IMR-90 (cell line): ENCODE measurements at regions not wholly inside any gene's neighbourhood (a gene's known extent, or its start where the extent isn't known, plus 50 kb on each side); places are given as distances from the start of the nearest gene placed in this dataset.

Experiments used
- ATAC-seq: fragments of 200-7000 bp; cut with Tn5 transposase; 2 replicates; pipeline ENCODE4 v1.9.1; 2020; ENCODE audit warnings: low read depth, mild to moderate bottlenecking, moderate library complexity
- BruUV-seq: library from RNA; stranded (reverse); fragments of 400-500 nt; replicated peaks from 2 replicates; lab custom pipeline; 2021; lab: Mats Ljungman, UMichigan
- CTCF ChIA-PET: fragments of 300-600 bp; formaldehyde crosslinking; extraction: SDS; loops from one replicate; lab custom pipeline; 2021; ENCODE audit warnings: antibody characterized with exemption; lab: Yijun Ruan, JAX
- POLR2A ChIA-PET: fragments of 300-600 bp; sonication (Branson Sonifier 250); formaldehyde crosslinking; loops from one replicate; lab custom pipeline; 2022; ENCODE audit warnings: antibody characterized with exemption; ENCODE audit not compliant: unreplicated experiment; lab: Charles Lee
- DNase-seq: peaks from one replicate; pipeline ENCODE4 v3.0.0; 2013
- H2AFZ ChIP-seq: replicated peaks from 2 replicates; pipeline ENCODE3; 2013; ENCODE audit warnings: low read length, mild to moderate bottlenecking; ENCODE audit not compliant: poor library complexity
- H2AK5ac ChIP-seq: 2 replicates; pipeline ENCODE4 v1.6.1; 2013; ENCODE audit warnings: low read depth, low read length, inconsistent platforms
- H2AK9ac ChIP-seq: replicated peaks from 2 replicates; pipeline ENCODE3; 2013; ENCODE audit warnings: mild to moderate bottlenecking, low read depth, low read length, moderate library complexity; ENCODE audit not compliant: poor library complexity
- H2BK120ac ChIP-seq: 2 replicates; pipeline ENCODE4 v1.6.1; 2013; ENCODE audit warnings: low read depth, low read length, inconsistent platforms
- H2BK15ac ChIP-seq: 3 replicates; pipeline ENCODE4 v1.6.1; 2013; ENCODE audit warnings: low read depth, low read length, inconsistent platforms
- H2BK20ac ChIP-seq: 2 replicates; pipeline ENCODE4 v1.6.1; 2013; ENCODE audit warnings: low read depth, mild to moderate bottlenecking, inconsistent platforms, low read length, moderate library complexity
- H2BK5ac ChIP-seq: 2 replicates; pipeline ENCODE4 v1.6.1; 2013; ENCODE audit warnings: mild to moderate bottlenecking, low read depth, low read length, inconsistent platforms; ENCODE audit not compliant: poor library complexity, severe bottlenecking
- H3K14ac ChIP-seq: replicated peaks from 2 replicates; pipeline ENCODE4 v1.6.1; 2013; ENCODE audit warnings: low read depth, low read length, inconsistent platforms
- H3K18ac ChIP-seq: 2 replicates; pipeline ENCODE4 v1.6.1; 2013; ENCODE audit warnings: low read depth, low read length, control low read depth
- H3K23ac ChIP-seq: 2 replicates; pipeline ENCODE4 v1.6.1; 2013; ENCODE audit warnings: low read depth, low read length, inconsistent platforms
- H3K27ac ChIP-seq: 2 replicates; pipeline ENCODE4 v1.5.1; 2013; ENCODE audit warnings: mild to moderate bottlenecking, control low read depth, low read length; ENCODE audit not compliant: insufficient read depth
- H3K27me3 ChIP-seq: 2 replicates; pipeline ENCODE4 v1.6.1; 2013; ENCODE audit warnings: low read length; ENCODE audit not compliant: control insufficient read depth, insufficient read depth
- H3K36me3 ChIP-seq: 2 replicates; pipeline ENCODE4 v1.6.1; 2013; ENCODE audit warnings: low read length, mixed read lengths; ENCODE audit not compliant: control insufficient read depth, insufficient read depth
- H3K4ac ChIP-seq: 2 replicates; pipeline ENCODE4 v1.6.1; 2013; ENCODE audit warnings: low read depth, low read length, inconsistent platforms
- H3K4me1 ChIP-seq: 2 replicates; pipeline ENCODE4 v1.6.1; 2013; ENCODE audit warnings: low read length, mixed read lengths; ENCODE audit not compliant: control insufficient read depth, insufficient read depth
- H3K4me2 ChIP-seq: 2 replicates; pipeline ENCODE4 v1.6.1; 2013; ENCODE audit warnings: low read depth, mild to moderate bottlenecking, control low read depth, low read length, moderate library complexity
- H3K4me3 ChIP-seq: 2 replicates; pipeline ENCODE4 v1.5.1; 2013; ENCODE audit warnings: low read depth, mild to moderate bottlenecking, control low read depth, low read length, moderate library complexity; ENCODE audit not compliant: insufficient read depth
- H3K56ac ChIP-seq: 2 replicates; pipeline ENCODE4 v1.6.1; 2013; ENCODE audit warnings: low read length, inconsistent platforms; ENCODE audit not compliant: insufficient read depth; ENCODE audit errors: extremely low read depth
- H3K79me1 ChIP-seq, 2 experiments: 2 replicates each; pipeline ENCODE4 v1.6.1; 2013; ENCODE audit warnings: low read length in 2 of 2, inconsistent platforms in 1 of 2, low read depth in 1 of 2
- H3K9ac ChIP-seq: 2 replicates; pipeline ENCODE4 v1.6.1; 2013; ENCODE audit warnings: low read depth, low read length, control low read depth
- H3K9me1 ChIP-seq: 2 replicates; pipeline ENCODE4 v1.6.1; 2013; ENCODE audit warnings: low read length, inconsistent platforms; ENCODE audit not compliant: insufficient read depth
- H3K9me3 ChIP-seq: 2 replicates; pipeline ENCODE4 v1.6.1; 2013; ENCODE audit warnings: low read length; ENCODE audit not compliant: control insufficient read depth, insufficient read depth
- H4K20me1 ChIP-seq: 2 replicates; pipeline ENCODE4 v1.6.1; 2013; ENCODE audit warnings: low read length, inconsistent platforms; ENCODE audit not compliant: insufficient read depth
- H4K5ac ChIP-seq: 2 replicates; pipeline ENCODE4 v1.6.1; 2013; ENCODE audit warnings: mild to moderate bottlenecking, low read depth, low read length, control low read depth
- H4K8ac ChIP-seq, 2 experiments: 2 replicates each; pipeline ENCODE4 v1.6.1; 2013; ENCODE audit warnings: low read depth in 2 of 2, low read length in 2 of 2, control low read depth in 1 of 2, inconsistent platforms in 1 of 2
- H4K91ac ChIP-seq: 2 replicates; pipeline ENCODE4 v1.6.1; 2013; ENCODE audit warnings: low read depth, low read length, inconsistent platforms; ENCODE audit not compliant: insufficient read depth
- BHLHE40 ChIP-seq: fragments of 150-350 bp; IDR thresholded peaks from 2 replicates; pipeline ENCODE4 v1.6.1; 2016; ENCODE audit warnings: mild to moderate bottlenecking, low read depth, low read length
- CEBPB ChIP-seq: IDR thresholded peaks from 2 replicates; pipeline ENCODE4 v1.6.1; 2012; ENCODE audit warnings: low read depth, low read length, improper control_type of control experiment
- CHD1 ChIP-seq: IDR thresholded peaks from 2 replicates; pipeline ENCODE4 v1.6.1; 2012; ENCODE audit warnings: low read depth, low read length, improper control_type of control experiment
- CTCF ChIP-seq: conservative IDR thresholded peaks from 2 replicates; pipeline ENCODE4 v1.5.1; 2012; ENCODE audit warnings: mild to moderate bottlenecking, low read depth, low read length, improper control_type of control experiment
- MAFK ChIP-seq: IDR thresholded peaks from 2 replicates; pipeline ENCODE4 v1.6.1; 2012; ENCODE audit warnings: low read depth, low read length, improper control_type of control experiment
- MAZ ChIP-seq: IDR thresholded peaks from 2 replicates; pipeline ENCODE4 v1.6.1; 2012; ENCODE audit warnings: low read depth, mild to moderate bottlenecking, low read length, improper control_type of control experiment, moderate library complexity, borderline replicate concordance
- MXI1 ChIP-seq: IDR thresholded peaks from 2 replicates; pipeline ENCODE4 v1.6.1; 2012; ENCODE audit warnings: low read depth, mild to moderate bottlenecking, low read length, moderate library complexity, borderline replicate concordance
- NFE2L2 ChIP-seq: fragments of 150-350 bp; IDR thresholded peaks from 2 replicates; pipeline ENCODE4 v1.6.1; 2016; ENCODE audit warnings: low read depth, mild to moderate bottlenecking, low read length
- POLR2A ChIP-seq: IDR thresholded peaks from 2 replicates; pipeline ENCODE4 v1.6.1; 2012; ENCODE audit warnings: mild to moderate bottlenecking, low read depth, low read length
- RCOR1 ChIP-seq: IDR thresholded peaks from 2 replicates; pipeline ENCODE4 v1.6.1; 2012; ENCODE audit warnings: mild to moderate bottlenecking, low read length, improper control_type of control experiment; ENCODE audit not compliant: insufficient replicate concordance
- RFX5 ChIP-seq: IDR thresholded peaks from 2 replicates; pipeline ENCODE4 v1.8.0; 2012; ENCODE audit warnings: low read depth, mild to moderate bottlenecking, low read length, moderate library complexity
- SMC3 ChIP-seq: fragments of 150-350 bp; IDR thresholded peaks from 2 replicates; pipeline ENCODE4 v1.6.1; 2016; ENCODE audit warnings: low read depth, mild to moderate bottlenecking, antibody characterized with exemption, low read length, moderate library complexity
- USF2 ChIP-seq: fragments of 150-350 bp; IDR thresholded peaks from 2 replicates; pipeline ENCODE4 v1.6.1; 2017; ENCODE audit warnings: mild to moderate bottlenecking, antibody characterized with exemption, low read length, low read depth
- WGBS, 2 experiments: methylation state at CpG; one replicate each; pipeline versions ENCODE4 v1.1.5 to v1.1.7; 2013; ENCODE audit warnings: missing lambda C conversion rate in 2 of 2; ENCODE audit not compliant: insufficient read length in 1 of 2; ENCODE audit errors: extremely low coverage in 2 of 2; 5-methylcytosine and 5-hydroxymethylcytosine counted together
- dilution Hi-C: fragments of 300-500 bp; cut with HindIII; formaldehyde crosslinking; loops from one replicate; pipeline ENCODE4 v1.14.3; 2018; ENCODE audit warnings: low sequenced_read_pairs; ENCODE audit not compliant: unreplicated experiment
- in situ Hi-C: fragments of 300-500 bp; cut with MboI; formaldehyde crosslinking; loops from 3 replicates; pipeline ENCODE4 v1.14.3; 2019; ENCODE audit warnings: low sequenced_read_pairs, inconsistent platforms, mixed read lengths
- intact Hi-C: fragments of 100-400 bp; cut with micrococcal nuclease; formaldehyde crosslinking; loops from 2 replicates; pipeline ENCODE4 v1.10.0; 2022

GRCh38 chr15:60057554-60057953 lies 53.4 kb downstream of the FOXB1 start:
- H3K18ac ChIP-seq = no peak overlapping the region
- no peak overlapping the region for H3K4me3 ChIP-seq
- no peaks in the 10 kb centered on the region for H3K9me1 ChIP-seq
- no peaks in the 10 kb centered on the region for H4K20me1 ChIP-seq
- no peak overlapping the region for H2BK120ac ChIP-seq
- H4K5ac ChIP-seq = no peak overlapping the region
- ChIA-PET CTCF (no interaction called here), POLR2A (no interaction called here)
- H2BK20ac ChIP-seq = no peak overlapping the region
- no peak overlapping the region for H3K4ac ChIP-seq
- ATAC-seq (no peak), DNase-seq (no peak)
- dilution Hi-C loops (no loop called here), in situ Hi-C loops (no loop called here), intact Hi-C loops (no loop called here)
- no peak overlapping the region for H2BK5ac ChIP-seq
- H3K36me3 ChIP-seq = no peaks in the 10 kb centered on the region
- H3K14ac ChIP-seq = no peak overlapping the region
- no peak overlapping the region for H3K4me2 ChIP-seq
- no peaks in the 10 kb centered on the region for H3K79me1 ChIP-seq
- no peak overlapping the region for H4K8ac ChIP-seq
- no peak overlapping the region for H2AK9ac ChIP-seq
- BruUV-seq = no TSS peak
- H2BK15ac ChIP-seq = no peak overlapping the region
- H2AFZ ChIP-seq = no peak overlapping the region
- no peaks in the 10 kb centered on the region for H3K4me1 ChIP-seq
- H3K9ac ChIP-seq = no peak overlapping the region
- no peak overlapping the region for H2AK5ac ChIP-seq
- H3K9me3 ChIP-seq = peaks cover 5% of the 10 kb centered on the region
- no peak overlapping the region for H3K27ac ChIP-seq
- TF ChIP-seq MAFK (no peak), RFX5 (no peak), USF2 (no peak), CTCF (no peak), CEBPB (no peak), MAZ (no peak), POLR2A (no peak), NFE2L2 (no peak), CHD1 (no peak), RCOR1 (no peak), MXI1 (no peak), SMC3 (no peak), BHLHE40 (no peak)
- WGBS, 2 experiments = 60% methylated on average over 1 of the region's 3 CpGs; no CpG with 5 or more reads in 1 of the 2 experiments
- H3K56ac ChIP-seq = no peak overlapping the region
- no peaks in the 10 kb centered on the region; the same call in none of the 2 replicates for H3K27me3 ChIP-seq
- H4K91ac ChIP-seq = no peak overlapping the region
- H3K23ac ChIP-seq = no peak overlapping the region
